H9 (cell line): ENCODE measurements at regions not wholly inside any gene's neighbourhood (a gene's known extent, or its start where the extent isn't known, plus 50 kb on each side); places are given as distances from the start of the nearest gene placed in this dataset.
A peak's percentile ranks its signal among the peaks of the same experiment; 100 is the strongest.

ENCODE experiments used
- DNase-seq: peaks from one replicate; pipeline ENCODE4 v3.0.0-alpha.2; 2017
- H2AFZ ChIP-seq: one replicate; pipeline ENCODE4 v1.6.1; 2013; ENCODE audit warnings: mild to moderate bottlenecking, low read length, control low read depth, moderate library complexity
- H2AK5ac ChIP-seq: 2 replicates; pipeline ENCODE4 v1.6.1; 2013; ENCODE audit warnings: low read length, control low read depth, mixed read lengths; ENCODE audit not compliant: insufficient read length
- H2BK120ac ChIP-seq: one replicate; pipeline ENCODE4 v1.6.1; 2013; ENCODE audit warnings: low read depth, mild to moderate bottlenecking, low read length, control low read depth, inconsistent platforms; ENCODE audit not compliant: poor library complexity, severe bottlenecking
- H2BK12ac ChIP-seq: 2 replicates; pipeline ENCODE4 v1.6.1; 2013; ENCODE audit warnings: low read length, control low read depth, mixed read lengths, low read depth; ENCODE audit not compliant: insufficient read length
- H2BK15ac ChIP-seq: 2 replicates; pipeline ENCODE4 v1.6.1; 2013; ENCODE audit warnings: low read depth, low read length, control low read depth
- H2BK20ac ChIP-seq: one replicate; pipeline ENCODE4 v1.6.1; 2013; ENCODE audit warnings: low read depth, mild to moderate bottlenecking, low read length, control low read depth, inconsistent platforms; ENCODE audit not compliant: poor library complexity, severe bottlenecking
- H2BK5ac ChIP-seq: 2 replicates; pipeline ENCODE4 v1.6.1; 2013; ENCODE audit warnings: low read length, control low read depth, mixed read lengths; ENCODE audit not compliant: insufficient read length
- H3K14ac ChIP-seq: 2 replicates; pipeline ENCODE4 v1.6.1; 2013; ENCODE audit warnings: low read length, control low read depth; ENCODE audit not compliant: insufficient read depth
- H3K18ac ChIP-seq: 2 replicates; pipeline ENCODE4 v1.6.1; 2013; ENCODE audit warnings: low read depth, mild to moderate bottlenecking, mixed read lengths, low read length, control low read depth; ENCODE audit not compliant: insufficient read length
- H3K23ac ChIP-seq: 2 replicates; pipeline ENCODE4 v1.6.1; 2013; ENCODE audit warnings: low read length, control low read depth, mixed read lengths, low read depth; ENCODE audit not compliant: insufficient read length
- H3K23me2 ChIP-seq: 2 replicates; pipeline ENCODE4 v1.6.1; 2013; ENCODE audit warnings: low read depth, mild to moderate bottlenecking, mixed read lengths, low read length, control low read depth; ENCODE audit not compliant: insufficient read length, poor library complexity, severe bottlenecking
- H3K27ac ChIP-seq: 2 replicates; pipeline ENCODE4 v1.5.1; 2013; ENCODE audit warnings: low read length, control low read depth, mixed read lengths, low read depth; ENCODE audit not compliant: insufficient read length
- H3K27me3 ChIP-seq: 2 replicates; pipeline ENCODE4 v1.6.1; 2013; ENCODE audit warnings: low read length, control low read depth, inconsistent platforms; ENCODE audit not compliant: insufficient read depth
- H3K4ac ChIP-seq: 2 replicates; pipeline ENCODE4 v1.6.1; 2013; ENCODE audit warnings: low read depth, mild to moderate bottlenecking, control low read depth, inconsistent platforms, low read length, moderate library complexity
- H3K4me1 ChIP-seq: 2 replicates; pipeline ENCODE4 v1.6.1; 2013; ENCODE audit warnings: low read length, control low read depth, inconsistent platforms; ENCODE audit not compliant: insufficient read depth
- H3K4me2 ChIP-seq: 2 replicates; pipeline ENCODE4 v1.6.1; 2013; ENCODE audit warnings: low read length, control low read depth, mixed read lengths; ENCODE audit not compliant: insufficient read length, insufficient read depth
- H3K56ac ChIP-seq: 2 replicates; pipeline ENCODE4 v1.6.1; 2013; ENCODE audit warnings: low read depth, mild to moderate bottlenecking, mixed read lengths, low read length, control low read depth; ENCODE audit not compliant: insufficient read length
- H3K79me1 ChIP-seq: 2 replicates; pipeline ENCODE4 v1.6.1; 2013; ENCODE audit warnings: low read depth, mild to moderate bottlenecking, moderate library complexity, low read length, control low read depth, inconsistent platforms; ENCODE audit not compliant: insufficient read depth, poor library complexity, severe bottlenecking
- H3K79me2 ChIP-seq: 2 replicates; pipeline ENCODE4 v1.6.1; 2013; ENCODE audit warnings: low read length, control low read depth, inconsistent platforms; ENCODE audit not compliant: insufficient read depth
- H3K9ac ChIP-seq: 2 replicates; pipeline ENCODE4 v1.6.1; 2013; ENCODE audit warnings: low read length, control low read depth, mixed read lengths; ENCODE audit not compliant: insufficient read length; ENCODE audit errors: extremely low read depth
- H3K9me3 ChIP-seq: one replicate; pipeline ENCODE4 v1.6.1; 2013; ENCODE audit warnings: low read depth, low read length, inconsistent platforms; ENCODE audit not compliant: control insufficient read depth
- H3T11ph ChIP-seq: one replicate; pipeline ENCODE4 v1.6.1; 2013; ENCODE audit warnings: mild to moderate bottlenecking, low read length, control low read depth, inconsistent platforms
- H4K20me1 ChIP-seq: one replicate; pipeline ENCODE4 v1.6.1; 2013; ENCODE audit not compliant: control insufficient read depth, insufficient read length, insufficient read depth
- H4K5ac ChIP-seq: 2 replicates; pipeline ENCODE4 v1.6.1; 2013; ENCODE audit warnings: low read depth, mild to moderate bottlenecking, mixed read lengths, low read length, control low read depth; ENCODE audit not compliant: insufficient read length
- H4K8ac ChIP-seq: replicated peaks from 2 replicates; pipeline ENCODE4 v1.6.1; 2013; ENCODE audit warnings: low read length, control low read depth, mixed read lengths, low read depth; ENCODE audit not compliant: insufficient read length
- H4K91ac ChIP-seq: 2 replicates; pipeline ENCODE4 v1.6.1; 2013; ENCODE audit warnings: low read depth, mild to moderate bottlenecking, moderate library complexity, mixed read lengths, low read length, control low read depth; ENCODE audit not compliant: insufficient read length
- H3K27ac Mint-ChIP-seq, 3 experiments: 2 replicates in 2 of 3; 3 replicates in 1 of 3; pipeline ENCODE4 v1.8.0; 2020 to 2021; ENCODE audit warnings: mixed read lengths in 3 of 3, mild to moderate bottlenecking in 1 of 3, moderate library complexity in 1 of 3
- H3K27me3 Mint-ChIP-seq: 2 replicates; pipeline ENCODE4 v1.8.0; 2021; ENCODE audit warnings: low read depth, mild to moderate bottlenecking, moderate library complexity, mixed read lengths
- H3K36me3 Mint-ChIP-seq, 3 experiments: 2 replicates in 2 of 3; 3 replicates in 1 of 3; pipeline ENCODE4 v1.8.0; 2020 to 2021; ENCODE audit warnings: low read depth in 3 of 3, mixed read lengths in 3 of 3; ENCODE audit not compliant: insufficient read depth in 1 of 3
- H3K4me1 Mint-ChIP-seq, 2 experiments: 2 replicates each; pipeline ENCODE4 v1.8.0; 2020; ENCODE audit warnings: mixed read lengths in 2 of 2
- H3K4me3 Mint-ChIP-seq, 2 experiments: 2 replicates in 1 of 2; 3 replicates in 1 of 2; pipeline ENCODE4 v1.8.0; 2020 to 2021; ENCODE audit warnings: mild to moderate bottlenecking in 2 of 2, mixed read lengths in 2 of 2, moderate library complexity in 1 of 2
- H3K9me3 Mint-ChIP-seq, 2 experiments: 2 replicates in 1 of 2; 3 replicates in 1 of 2; pipeline ENCODE4 v1.8.0; 2020; ENCODE audit warnings: mild to moderate bottlenecking in 2 of 2, mixed read lengths in 2 of 2, moderate library complexity in 1 of 2
- WGBS: extraction: QIAGEN DNeasy Blood & Tissue Kit; methylation state at CpG from one replicate; pipeline ENCODE4 v1.1.7; 2013; ENCODE audit warnings: missing lambda C conversion rate, low lambda C conversion rate, mixed read lengths; ENCODE audit not compliant: insufficient read length; ENCODE audit errors: extremely low coverage; 5-methylcytosine and 5-hydroxymethylcytosine counted together
- TF ChIP-seq, protein P1 (sequence below): fragments of 200-600 bp; sonication (generic); conservative IDR thresholded peaks from 3 replicates; pipeline ENCODE4 v1.8.0; 2021; ENCODE audit warnings: antibody characterized with exemption, mild to moderate bottlenecking

GRCh38 chr5:107796797-107797196 is 126.1 kb upstream of the EFNA5 start:
- H2AFZ ChIP-seq, result no peak overlapping the region
- H4K5ac ChIP-seq, result no peak overlapping the region
- Mint-ChIP-seq H3K4me3 (no peak overlapping the region), H3K27me3 (no peaks in the 10 kb centered on the region), H3K4me1 (peaks cover 9 to 11% of the 10 kb centered on the region in 2 experiments), H3K36me3 (peaks cover 0 to 9% (median 0%) of the 10 kb centered on the region in 3 experiments; a peak in 2 of 7 replicates), H3K27ac (no peak overlapping the region), H3K9me3 (peaks cover 0 to 2% of the 10 kb centered on the region in 2 experiments; a peak in 1 of 5 replicates)
- H4K8ac ChIP-seq, result no peak overlapping the region
- TF ChIP-seq, protein P1, sequence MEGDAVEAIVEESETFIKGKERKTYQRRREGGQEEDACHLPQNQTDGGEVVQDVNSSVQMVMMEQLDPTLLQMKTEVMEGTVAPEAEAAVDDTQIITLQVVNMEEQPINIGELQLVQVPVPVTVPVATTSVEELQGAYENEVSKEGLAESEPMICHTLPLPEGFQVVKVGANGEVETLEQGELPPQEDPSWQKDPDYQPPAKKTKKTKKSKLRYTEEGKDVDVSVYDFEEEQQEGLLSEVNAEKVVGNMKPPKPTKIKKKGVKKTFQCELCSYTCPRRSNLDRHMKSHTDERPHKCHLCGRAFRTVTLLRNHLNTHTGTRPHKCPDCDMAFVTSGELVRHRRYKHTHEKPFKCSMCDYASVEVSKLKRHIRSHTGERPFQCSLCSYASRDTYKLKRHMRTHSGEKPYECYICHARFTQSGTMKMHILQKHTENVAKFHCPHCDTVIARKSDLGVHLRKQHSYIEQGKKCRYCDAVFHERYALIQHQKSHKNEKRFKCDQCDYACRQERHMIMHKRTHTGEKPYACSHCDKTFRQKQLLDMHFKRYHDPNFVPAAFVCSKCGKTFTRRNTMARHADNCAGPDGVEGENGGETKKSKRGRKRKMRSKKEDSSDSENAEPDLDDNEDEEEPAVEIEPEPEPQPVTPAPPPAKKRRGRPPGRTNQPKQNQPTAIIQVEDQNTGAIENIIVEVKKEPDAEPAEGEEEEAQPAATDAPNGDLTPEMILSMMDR, result peak; percentile 42; the same call in 2 of the 3 replicates
- no peak overlapping the region for H3K4me2 ChIP-seq
- no peak overlapping the region for H4K91ac ChIP-seq
- no peak overlapping the region for H3K9ac ChIP-seq
- no peak overlapping the region for H3K14ac ChIP-seq
- H3K27ac ChIP-seq, result no peak overlapping the region
- no peak overlapping the region for H2BK15ac ChIP-seq
- no peaks in the 10 kb centered on the region for H4K20me1 ChIP-seq
- H3K27me3 ChIP-seq, result no peaks in the 10 kb centered on the region
- no peaks in the 10 kb centered on the region for H3K79me1 ChIP-seq
- H2BK5ac ChIP-seq, result no peak overlapping the region
- no peak overlapping the region for H3K23ac ChIP-seq
- H2BK120ac ChIP-seq, result no peak overlapping the region
- no peak overlapping the region for H3T11ph ChIP-seq
- H2BK12ac ChIP-seq, result no peak overlapping the region
- WGBS, result no CpG with 5 or more reads among the region's 3 CpGs
- H3K23me2 ChIP-seq, result no peaks in the 10 kb centered on the region
- H3K9me3 ChIP-seq, result no peaks in the 10 kb centered on the region
- peaks cover 5% of the 10 kb centered on the region; the same call in 1 of the 2 replicates for H3K4me1 ChIP-seq
- no peak overlapping the region for H2AK5ac ChIP-seq
- no peak overlapping the region for H3K4ac ChIP-seq
- no peak overlapping the region for H2BK20ac ChIP-seq
- H3K18ac ChIP-seq, result no peak overlapping the region
- no peak for DNase-seq
- no peaks in the 10 kb centered on the region for H3K79me2 ChIP-seq
- no peak overlapping the region for H3K56ac ChIP-seq
